IMR-90 (cell line): ENCODE measurements at regions not wholly inside any gene's neighbourhood (a gene's known extent, or its start where the extent isn't known, plus 50 kb on each side); places are given as distances from the start of the nearest gene placed in this dataset.

Source experiments
- ATAC-seq: fragments of 200-7000 bp; cut with Tn5 transposase; 2 replicates; pipeline ENCODE4 v1.9.1; 2020; ENCODE audit warnings: low read depth, mild to moderate bottlenecking, moderate library complexity
- BruUV-seq: library from RNA; stranded (reverse); fragments of 400-500 nt; replicated peaks from 2 replicates; lab custom pipeline; 2021; lab: Mats Ljungman, UMichigan
- CTCF ChIA-PET: fragments of 300-600 bp; formaldehyde crosslinking; extraction: SDS; loops from one replicate; lab custom pipeline; 2021; ENCODE audit warnings: antibody characterized with exemption; lab: Yijun Ruan, JAX
- POLR2A ChIA-PET: fragments of 300-600 bp; sonication (Branson Sonifier 250); formaldehyde crosslinking; loops from one replicate; lab custom pipeline; 2022; ENCODE audit warnings: antibody characterized with exemption; ENCODE audit not compliant: unreplicated experiment; lab: Charles Lee
- DNase-seq: peaks from one replicate; pipeline ENCODE4 v3.0.0; 2013
- H2AFZ ChIP-seq: replicated peaks from 2 replicates; pipeline ENCODE3; 2013; ENCODE audit warnings: low read length, mild to moderate bottlenecking; ENCODE audit not compliant: poor library complexity
- H2AK5ac ChIP-seq: 2 replicates; pipeline ENCODE4 v1.6.1; 2013; ENCODE audit warnings: low read depth, low read length, inconsistent platforms
- H2AK9ac ChIP-seq: replicated peaks from 2 replicates; pipeline ENCODE3; 2013; ENCODE audit warnings: mild to moderate bottlenecking, low read depth, low read length, moderate library complexity; ENCODE audit not compliant: poor library complexity
- H2BK120ac ChIP-seq: 2 replicates; pipeline ENCODE4 v1.6.1; 2013; ENCODE audit warnings: low read depth, low read length, inconsistent platforms
- H2BK15ac ChIP-seq: 3 replicates; pipeline ENCODE4 v1.6.1; 2013; ENCODE audit warnings: low read depth, low read length, inconsistent platforms
- H2BK20ac ChIP-seq: 2 replicates; pipeline ENCODE4 v1.6.1; 2013; ENCODE audit warnings: low read depth, mild to moderate bottlenecking, inconsistent platforms, low read length, moderate library complexity
- H2BK5ac ChIP-seq: 2 replicates; pipeline ENCODE4 v1.6.1; 2013; ENCODE audit warnings: mild to moderate bottlenecking, low read depth, low read length, inconsistent platforms; ENCODE audit not compliant: poor library complexity, severe bottlenecking
- H3K14ac ChIP-seq: replicated peaks from 2 replicates; pipeline ENCODE4 v1.6.1; 2013; ENCODE audit warnings: low read depth, low read length, inconsistent platforms
- H3K18ac ChIP-seq: 2 replicates; pipeline ENCODE4 v1.6.1; 2013; ENCODE audit warnings: low read depth, low read length, control low read depth
- H3K23ac ChIP-seq: 2 replicates; pipeline ENCODE4 v1.6.1; 2013; ENCODE audit warnings: low read depth, low read length, inconsistent platforms
- H3K27ac ChIP-seq: 2 replicates; pipeline ENCODE4 v1.5.1; 2013; ENCODE audit warnings: mild to moderate bottlenecking, control low read depth, low read length; ENCODE audit not compliant: insufficient read depth
- H3K27me3 ChIP-seq: 2 replicates; pipeline ENCODE4 v1.6.1; 2013; ENCODE audit warnings: low read length; ENCODE audit not compliant: control insufficient read depth, insufficient read depth
- H3K36me3 ChIP-seq: 2 replicates; pipeline ENCODE4 v1.6.1; 2013; ENCODE audit warnings: low read length, mixed read lengths; ENCODE audit not compliant: control insufficient read depth, insufficient read depth
- H3K4ac ChIP-seq: 2 replicates; pipeline ENCODE4 v1.6.1; 2013; ENCODE audit warnings: low read depth, low read length, inconsistent platforms
- H3K4me1 ChIP-seq: 2 replicates; pipeline ENCODE4 v1.6.1; 2013; ENCODE audit warnings: low read length, mixed read lengths; ENCODE audit not compliant: control insufficient read depth, insufficient read depth
- H3K4me2 ChIP-seq: 2 replicates; pipeline ENCODE4 v1.6.1; 2013; ENCODE audit warnings: low read depth, mild to moderate bottlenecking, control low read depth, low read length, moderate library complexity
- H3K4me3 ChIP-seq: 2 replicates; pipeline ENCODE4 v1.5.1; 2013; ENCODE audit warnings: low read depth, mild to moderate bottlenecking, control low read depth, low read length, moderate library complexity; ENCODE audit not compliant: insufficient read depth
- H3K56ac ChIP-seq: 2 replicates; pipeline ENCODE4 v1.6.1; 2013; ENCODE audit warnings: low read length, inconsistent platforms; ENCODE audit not compliant: insufficient read depth; ENCODE audit errors: extremely low read depth
- H3K79me1 ChIP-seq, 2 experiments: 2 replicates each; pipeline ENCODE4 v1.6.1; 2013; ENCODE audit warnings: low read length in 2 of 2, inconsistent platforms in 1 of 2, low read depth in 1 of 2
- H3K9ac ChIP-seq: 2 replicates; pipeline ENCODE4 v1.6.1; 2013; ENCODE audit warnings: low read depth, low read length, control low read depth
- H3K9me1 ChIP-seq: 2 replicates; pipeline ENCODE4 v1.6.1; 2013; ENCODE audit warnings: low read length, inconsistent platforms; ENCODE audit not compliant: insufficient read depth
- H3K9me3 ChIP-seq: 2 replicates; pipeline ENCODE4 v1.6.1; 2013; ENCODE audit warnings: low read length; ENCODE audit not compliant: control insufficient read depth, insufficient read depth
- H4K20me1 ChIP-seq: 2 replicates; pipeline ENCODE4 v1.6.1; 2013; ENCODE audit warnings: low read length, inconsistent platforms; ENCODE audit not compliant: insufficient read depth
- H4K5ac ChIP-seq: 2 replicates; pipeline ENCODE4 v1.6.1; 2013; ENCODE audit warnings: mild to moderate bottlenecking, low read depth, low read length, control low read depth
- H4K8ac ChIP-seq, 2 experiments: 2 replicates each; pipeline ENCODE4 v1.6.1; 2013; ENCODE audit warnings: low read depth in 2 of 2, low read length in 2 of 2, control low read depth in 1 of 2, inconsistent platforms in 1 of 2
- H4K91ac ChIP-seq: 2 replicates; pipeline ENCODE4 v1.6.1; 2013; ENCODE audit warnings: low read depth, low read length, inconsistent platforms; ENCODE audit not compliant: insufficient read depth
- BHLHE40 ChIP-seq: fragments of 150-350 bp; IDR thresholded peaks from 2 replicates; pipeline ENCODE4 v1.6.1; 2016; ENCODE audit warnings: mild to moderate bottlenecking, low read depth, low read length
- CEBPB ChIP-seq: IDR thresholded peaks from 2 replicates; pipeline ENCODE4 v1.6.1; 2012; ENCODE audit warnings: low read depth, low read length, improper control_type of control experiment
- CHD1 ChIP-seq: IDR thresholded peaks from 2 replicates; pipeline ENCODE4 v1.6.1; 2012; ENCODE audit warnings: low read depth, low read length, improper control_type of control experiment
- CTCF ChIP-seq: conservative IDR thresholded peaks from 2 replicates; pipeline ENCODE4 v1.5.1; 2012; ENCODE audit warnings: mild to moderate bottlenecking, low read depth, low read length, improper control_type of control experiment
- ELK1 ChIP-seq: fragments of 150-350 bp; IDR thresholded peaks from 2 replicates; pipeline ENCODE4 v1.6.1; 2016; ENCODE audit warnings: low read depth, mild to moderate bottlenecking, low read length, moderate library complexity, borderline replicate concordance
- FOS ChIP-seq: fragments of 150-350 bp; IDR thresholded peaks from 2 replicates; pipeline ENCODE4 v1.6.1; 2016; ENCODE audit warnings: low read depth, low read length
- MAZ ChIP-seq: IDR thresholded peaks from 2 replicates; pipeline ENCODE4 v1.6.1; 2012; ENCODE audit warnings: low read depth, mild to moderate bottlenecking, low read length, improper control_type of control experiment, moderate library complexity, borderline replicate concordance
- MXI1 ChIP-seq: IDR thresholded peaks from 2 replicates; pipeline ENCODE4 v1.6.1; 2012; ENCODE audit warnings: low read depth, mild to moderate bottlenecking, low read length, moderate library complexity, borderline replicate concordance
- RAD21 ChIP-seq: IDR thresholded peaks from 2 replicates; pipeline ENCODE4 v1.6.1; 2012; ENCODE audit warnings: low read length, improper control_type of control experiment
- RCOR1 ChIP-seq: IDR thresholded peaks from 2 replicates; pipeline ENCODE4 v1.6.1; 2012; ENCODE audit warnings: mild to moderate bottlenecking, low read length, improper control_type of control experiment; ENCODE audit not compliant: insufficient replicate concordance
- SMC3 ChIP-seq: fragments of 150-350 bp; IDR thresholded peaks from 2 replicates; pipeline ENCODE4 v1.6.1; 2016; ENCODE audit warnings: low read depth, mild to moderate bottlenecking, antibody characterized with exemption, low read length, moderate library complexity
- USF2 ChIP-seq: fragments of 150-350 bp; IDR thresholded peaks from 2 replicates; pipeline ENCODE4 v1.6.1; 2017; ENCODE audit warnings: mild to moderate bottlenecking, antibody characterized with exemption, low read length, low read depth
- WGBS, 2 experiments: methylation state at CpG; one replicate each; pipeline versions ENCODE4 v1.1.5 to v1.1.7; 2013; ENCODE audit warnings: missing lambda C conversion rate in 2 of 2; ENCODE audit not compliant: insufficient read length in 1 of 2; ENCODE audit errors: extremely low coverage in 2 of 2; 5-methylcytosine and 5-hydroxymethylcytosine counted together
- dilution Hi-C: fragments of 300-500 bp; cut with HindIII; formaldehyde crosslinking; loops from one replicate; pipeline ENCODE4 v1.14.3; 2018; ENCODE audit warnings: low sequenced_read_pairs; ENCODE audit not compliant: unreplicated experiment
- in situ Hi-C: fragments of 300-500 bp; cut with MboI; formaldehyde crosslinking; loops from 3 replicates; pipeline ENCODE4 v1.14.3; 2019; ENCODE audit warnings: low sequenced_read_pairs, inconsistent platforms, mixed read lengths
- intact Hi-C: fragments of 100-400 bp; cut with micrococcal nuclease; formaldehyde crosslinking; loops from 2 replicates; pipeline ENCODE4 v1.10.0; 2022

GRCh38 chr17:79389896-79390295 is 221.0 kb downstream of the RBFOX3 start (continued):
- TF ChIP-seq ELK1 (no peak), FOS (no peak), MAZ (no peak)

- H4K20me1 ChIP-seq: no peaks in the 10 kb centered on the region
- no peak overlapping the region for H2BK15ac ChIP-seq
- H3K27me3 ChIP-seq: peaks cover 8% of the 10 kb centered on the region; the same call in 1 of the 2 replicates
- TF ChIP-seq CHD1: no peak
- no peak for TF ChIP-seq RCOR1
- no peak for TF ChIP-seq BHLHE40
- TF ChIP-seq CTCF: peak; percentile 52
- TF ChIP-seq CEBPB: no peak
- no peak for TF ChIP-seq MAZ
- TF ChIP-seq USF2: no peak
- TF ChIP-seq SMC3: peak; percentile 33; the same call in 1 of the 2 replicates
- no peak for TF ChIP-seq MXI1
- TF ChIP-seq RAD21: peak; percentile 51
Measured at GRCh38 chr17:79388556-79389295, 222.1 kb downstream of the RBFOX3 start.

More at GRCh38 chr17:79388556-79389295, 222.1 kb downstream of the RBFOX3 start:
- BruUV-seq: no TSS peak
- Histone ChIP-seq H3K18ac (no peak overlapping the region), H3K36me3 (no peaks in the 10 kb centered on the region), H3K4ac (no peak overlapping the region), H3K9ac (no peak overlapping the region), H2BK5ac (no peak overlapping the region), H2AK5ac (no peak overlapping the region), H3K14ac (no peak overlapping the region), H3K4me1 (no peaks in the 10 kb centered on the region), H3K27ac (no peak overlapping the region), H3K56ac (no peak overlapping the region), H3K4me3 (no peak overlapping the region), H3K9me1 (peaks cover 2% of the 10 kb centered on the region), H2BK120ac (no peak overlapping the region), H4K5ac (no peak overlapping the region), H3K9me3 (no peaks in the 10 kb centered on the region; the same call in 1 of the 2 replicates), H4K8ac (no peak overlapping the region), H3K4me2 (no peak overlapping the region), H2AK9ac (no peak overlapping the region), H3K23ac (no peak overlapping the region), H2BK20ac (no peak overlapping the region), H2AFZ (no peak overlapping the region), H3K79me1 (no peaks in the 10 kb centered on the region), H4K91ac (no peak overlapping the region)
- dilution Hi-C loops (no loop called here), in situ Hi-C loops (loop anchor here (25.0 kb wide), 1 partner anchor 526 kb away; no protein-coding TSS in a partner anchor), intact Hi-C loops (no loop called here)
- ChIA-PET CTCF (interaction anchor here (0.8 to 1.8 kb wide), 5 partner anchors 9 to 301 kb away, joined by 3 to 9 read pairs (median 4); no protein-coding TSS in a partner anchor), POLR2A (no interaction called here)
- ATAC-seq (peak; percentile 73), DNase-seq (peak; percentile 27)
- no CpG with 5 or more reads among the region's 28 CpGs for WGBS, 2 experiments
